Activated CD4-positive, alpha-beta T cell treated with anti-CD3 and anti-CD28 coated beads, Interleukin-2, amount 50 U/mL, for 1 hour (primary cell): ENCODE measurements at regions not wholly inside any gene's neighbourhood (a gene's known extent, or its start where the extent isn't known, plus 50 kb on each side); places are given as distances from the start of the nearest gene placed in this dataset.
"Not testable (repeated sequence)": the region's sequence is repeated elsewhere in the genome, so short reads cannot be mapped to it uniquely, and the experiment has no call there.

Source experiments
- DNase-seq: peaks from one replicate; pipeline ENCODE4 v3.0.0-alpha.2; 2020

- no peak for DNase-seq
Measured at GRCh38 chr19:29004796-29005195, 208.2 kb downstream of the UQCRFS1 start.

GRCh38 chr19:29003641-29004409 lies 209.1 kb downstream of the UQCRFS1 start:
- no peak for DNase-seq

GRCh38 chr19:29002336-29002735 lies 210.6 kb downstream of the UQCRFS1 start:
- no peak for DNase-seq

DNA sequence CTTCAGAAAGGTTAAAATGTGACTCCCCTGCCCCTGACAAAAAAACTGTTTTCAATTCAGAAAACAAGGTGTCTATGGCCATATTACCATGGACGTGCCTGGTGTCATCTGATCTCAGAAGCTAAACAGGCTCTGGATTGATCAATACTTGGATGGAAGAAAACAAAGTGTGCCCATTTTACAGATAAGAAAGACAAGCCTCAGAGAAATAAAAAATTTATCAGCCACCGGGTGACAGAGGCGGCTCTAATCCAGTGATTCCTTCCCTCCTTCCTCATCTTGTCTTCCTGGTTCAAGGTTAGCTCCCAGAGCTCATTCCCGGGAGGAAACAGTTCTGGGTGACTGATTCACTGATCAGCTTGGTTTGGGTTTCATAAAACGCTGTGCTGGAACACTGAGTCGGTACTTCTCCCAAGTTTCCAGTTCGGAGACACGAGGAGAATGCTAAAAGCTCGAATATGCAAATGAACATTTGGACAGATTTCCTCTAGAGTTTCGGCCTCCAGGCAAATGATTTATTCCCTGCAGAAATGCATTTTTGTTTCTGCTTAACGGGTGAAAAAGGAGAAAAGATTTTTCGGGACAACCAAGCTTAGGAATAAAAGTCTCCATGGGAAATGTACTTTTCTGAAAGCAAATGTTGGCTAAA lies 211.2 kb downstream of the UQCRFS1 start:
- DNase-seq, result no peak

DNA sequence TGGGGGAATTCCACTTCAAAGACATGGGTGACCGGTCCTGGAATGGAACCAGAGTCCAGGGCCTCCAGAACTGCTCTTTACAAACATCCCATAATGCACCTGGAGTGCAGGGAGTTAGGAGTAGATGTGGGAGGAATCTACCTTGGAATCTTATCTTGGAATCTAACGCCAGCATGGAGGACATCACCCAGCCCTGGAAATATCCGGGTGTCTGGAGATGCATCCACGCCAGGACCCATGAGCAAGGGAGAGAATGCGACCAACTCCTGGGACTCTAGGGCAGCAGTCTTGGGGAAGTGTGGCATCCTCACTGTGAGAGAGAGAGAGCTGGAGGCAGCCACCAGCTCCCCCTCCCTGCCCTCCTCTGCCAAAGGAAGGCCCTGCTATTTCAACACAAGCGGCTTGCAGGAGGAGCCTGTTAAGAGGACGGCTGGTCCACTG lies 211.8 kb downstream of the UQCRFS1 start:
- no peak for DNase-seq

- DNase-seq, result no peak
Measured at GRCh38 chr19:28999724-29000433, 213.1 kb downstream of the UQCRFS1 start.

DNA sequence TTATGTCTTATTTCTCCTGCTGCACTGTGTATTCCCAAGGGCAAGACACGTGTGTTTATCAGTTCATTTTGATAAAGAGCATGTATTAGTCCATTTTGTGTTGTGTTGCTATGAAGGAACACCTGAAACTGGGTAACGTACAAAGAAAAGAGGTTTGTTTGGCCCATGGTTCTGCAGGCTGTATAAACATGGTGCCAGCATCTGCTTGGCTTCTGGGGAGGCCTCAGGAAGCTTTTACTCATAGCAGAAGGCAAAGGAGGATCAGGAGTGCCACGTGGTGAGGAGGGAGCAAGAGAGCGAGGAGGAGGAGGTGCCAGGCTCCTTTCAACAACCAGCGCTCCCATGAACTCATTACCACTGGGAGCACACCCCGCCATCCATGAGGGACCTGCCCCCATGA lies 214.0 kb downstream of the UQCRFS1 start:
- no peak for DNase-seq

DNA sequence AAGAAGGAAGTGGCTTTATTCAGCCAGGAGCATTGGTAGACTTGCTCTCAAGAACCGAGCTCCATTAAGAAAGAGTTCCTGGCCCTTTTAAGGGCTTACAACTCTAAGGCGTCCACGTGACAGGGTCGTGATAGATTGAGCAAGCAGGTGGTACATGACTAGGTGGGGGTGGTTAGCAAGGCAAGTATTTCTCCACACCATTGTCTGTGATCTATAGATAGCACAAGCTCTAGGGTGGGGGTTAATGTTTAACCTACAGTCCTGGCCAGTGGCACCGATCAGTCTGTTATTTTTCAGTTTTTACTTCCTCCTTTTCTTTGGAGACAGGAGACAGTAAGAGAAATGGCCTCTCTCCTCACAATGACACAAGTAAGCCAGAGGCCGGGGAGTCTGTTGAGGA lies 215.1 kb downstream of the UQCRFS1 start:
- DNase-seq, result not testable (repeated sequence)

DNA sequence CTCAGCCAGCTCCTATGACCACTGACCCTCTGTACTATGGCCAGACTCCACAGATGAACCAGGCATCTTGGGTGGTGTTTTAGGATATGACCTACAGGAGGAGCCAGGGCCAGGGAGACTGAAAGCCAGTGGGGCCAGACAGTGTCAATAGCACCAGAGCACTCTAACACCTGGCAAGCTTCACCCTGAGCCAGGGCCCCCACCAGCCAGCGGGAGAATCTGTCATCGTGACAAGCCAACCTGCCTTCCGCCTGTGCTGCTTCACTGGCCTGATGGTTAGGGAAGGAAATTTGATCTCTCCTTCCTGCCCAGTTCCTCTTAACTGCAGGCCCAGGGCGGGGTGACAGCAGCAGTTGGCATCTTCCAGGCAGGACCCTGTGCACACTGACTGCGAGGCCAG lies 222.4 kb downstream of the UQCRFS1 start:
- DNase-seq, result no peak

GRCh38 chr19:28989739-28990138 lies 223.2 kb downstream of the UQCRFS1 start:
- no peak for DNase-seq

DNA sequence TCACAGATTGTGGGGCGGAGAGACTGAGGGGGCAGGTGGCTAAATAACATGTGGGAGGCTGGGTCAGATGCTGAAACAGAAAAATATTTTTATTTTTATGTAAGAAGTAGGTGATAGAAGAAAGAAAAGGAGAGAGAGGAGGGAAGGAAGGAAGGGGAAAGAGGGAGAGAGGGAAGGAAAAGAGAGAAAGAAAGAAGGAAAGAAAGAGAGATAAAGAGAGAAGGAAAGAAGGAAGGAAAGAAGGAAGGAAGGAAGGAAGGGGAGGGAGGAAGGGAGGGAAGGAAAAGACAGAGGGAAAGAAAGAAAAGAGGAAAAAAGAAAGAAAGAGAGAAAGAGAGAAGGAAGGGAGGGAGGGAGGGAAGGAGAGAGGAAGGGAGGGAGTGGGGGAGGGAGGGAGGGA lies 224.9 kb downstream of the UQCRFS1 start:
- DNase-seq, result no peak

DNA sequence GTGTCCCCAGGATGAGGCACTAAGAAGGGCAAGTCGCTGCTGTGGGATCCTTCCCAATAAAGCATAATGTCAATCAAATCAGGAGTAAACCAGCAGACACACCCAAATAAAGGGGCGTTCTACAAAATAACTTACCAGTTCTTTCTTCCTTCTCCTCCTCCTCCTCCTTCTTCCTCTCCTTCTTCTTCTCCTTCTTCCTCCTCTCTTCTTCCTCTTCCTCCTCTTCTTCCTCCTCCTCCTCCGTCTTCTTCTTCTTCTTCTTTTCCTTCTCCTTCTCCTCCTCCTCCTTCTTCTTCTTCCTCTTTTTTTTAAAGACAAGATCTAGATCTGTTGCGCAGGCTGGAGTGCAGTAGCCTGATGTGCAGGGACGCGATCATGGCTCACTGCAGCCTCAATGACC lies 225.8 kb downstream of the UQCRFS1 start:
- no peak for DNase-seq

- DNase-seq, result no peak
Measured at GRCh38 chr19:28985201-28985600, 227.8 kb downstream of the UQCRFS1 start.

DNA sequence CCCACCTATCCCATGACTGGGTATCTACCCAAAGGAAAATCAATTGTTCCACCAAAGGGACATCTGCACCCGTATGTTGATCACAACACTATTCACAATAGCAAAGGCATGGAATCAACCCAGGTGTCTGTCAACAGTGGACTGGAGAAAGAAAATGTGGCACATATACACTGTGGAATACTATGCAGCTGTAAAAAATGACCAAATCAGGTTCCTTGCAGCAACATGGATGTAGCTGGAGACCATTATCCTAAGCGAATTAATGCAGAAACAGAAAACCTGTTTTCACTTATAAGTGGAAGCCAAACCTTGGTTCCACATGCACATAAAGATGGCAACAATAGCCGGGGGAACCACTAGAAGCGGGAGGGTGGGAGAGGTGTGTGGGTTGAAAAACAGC lies 228.6 kb downstream of the UQCRFS1 start:
- DNase-seq, result no peak

DNA sequence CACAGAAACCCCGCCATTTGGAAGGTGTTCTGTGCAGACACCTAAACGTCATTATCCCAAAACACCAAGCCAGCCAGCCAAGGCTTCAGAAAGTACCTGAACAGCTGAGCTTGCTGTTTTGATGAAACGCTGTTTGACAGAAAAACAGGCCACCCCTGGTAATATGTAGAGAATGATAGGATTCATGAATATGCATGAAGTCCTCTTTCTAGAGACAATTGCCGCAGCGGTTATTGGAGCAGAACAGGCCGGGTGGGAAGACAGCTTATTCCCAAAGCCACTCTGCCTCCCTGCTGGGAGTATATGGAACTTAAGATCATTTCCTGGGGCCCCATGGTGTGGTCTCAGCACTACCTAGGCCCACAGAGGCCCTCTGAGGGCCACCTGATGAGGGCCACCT lies 229.5 kb downstream of the UQCRFS1 start:
- DNase-seq, result no peak

DNA sequence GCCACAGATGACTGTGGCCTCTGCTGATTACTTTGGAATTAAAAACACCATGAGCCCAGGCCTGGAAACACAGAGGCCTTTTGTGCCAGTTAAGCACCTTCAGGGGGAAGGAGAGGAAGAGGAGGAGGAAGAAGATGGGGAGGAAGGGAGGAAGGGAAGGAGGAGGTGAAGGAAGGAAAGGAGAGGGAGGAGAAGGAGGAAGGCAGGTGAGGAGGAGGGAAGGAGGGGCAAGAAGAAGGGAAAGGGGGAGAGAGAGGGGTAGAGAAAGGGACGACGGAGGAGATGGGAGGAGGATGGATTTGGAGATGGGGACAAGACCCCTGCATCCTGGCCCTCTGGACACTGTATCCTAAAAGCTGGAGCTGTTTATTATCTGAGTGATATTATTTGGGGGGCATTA lies 231.0 kb downstream of the UQCRFS1 start:
- no peak for DNase-seq

DNA sequence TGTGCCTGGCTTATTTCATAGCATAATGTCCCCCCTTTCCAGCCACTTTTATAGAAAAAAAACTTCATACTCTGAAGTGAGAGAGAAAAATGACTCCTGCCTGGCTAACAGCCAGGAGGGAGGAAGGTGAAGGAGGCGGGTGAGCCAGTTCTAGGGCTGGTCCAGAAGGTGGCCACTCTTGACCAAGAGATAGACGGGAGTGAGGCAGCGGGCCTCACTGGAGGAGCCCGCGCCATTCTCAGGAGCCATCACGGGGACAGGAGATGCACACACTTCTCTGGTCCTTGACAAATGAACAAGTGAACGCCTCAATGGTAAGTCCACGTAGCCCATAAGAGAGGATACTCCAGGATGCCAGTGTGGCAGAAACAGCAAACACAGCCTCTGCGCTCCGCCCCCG lies 231.4 kb downstream of the UQCRFS1 start:
- DNase-seq, result no peak

DNA sequence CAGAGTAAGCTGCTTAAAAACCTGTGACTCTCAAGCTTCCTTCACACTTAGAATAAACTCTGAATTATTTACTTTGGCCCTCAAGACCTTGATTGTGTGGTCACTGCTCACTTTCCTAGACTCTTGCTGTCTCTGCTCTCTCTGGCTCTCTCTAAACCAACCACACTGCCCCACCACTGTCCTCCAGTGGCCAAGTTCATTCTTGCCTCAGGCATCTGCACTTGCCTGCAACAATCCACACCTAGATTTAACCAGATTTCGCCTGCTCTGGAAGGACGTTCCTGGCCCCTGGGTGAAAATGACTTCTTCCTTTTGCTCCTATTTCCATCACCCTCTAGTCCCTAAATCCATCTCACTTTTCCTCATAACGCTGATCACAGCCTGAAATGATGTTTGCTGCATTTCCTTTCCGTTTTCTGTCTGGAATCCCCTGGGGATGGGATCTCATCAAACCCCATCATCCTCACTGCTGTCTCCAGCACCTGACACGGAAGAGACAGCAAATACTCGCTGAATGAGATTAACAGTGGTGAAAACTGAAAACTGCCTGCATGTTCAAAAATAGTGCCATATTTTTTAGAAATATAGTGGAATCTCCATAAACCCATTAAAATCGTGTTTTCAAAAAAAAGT lies 232.6 kb downstream of the UQCRFS1 start:
- DNase-seq, result no peak

DNA sequence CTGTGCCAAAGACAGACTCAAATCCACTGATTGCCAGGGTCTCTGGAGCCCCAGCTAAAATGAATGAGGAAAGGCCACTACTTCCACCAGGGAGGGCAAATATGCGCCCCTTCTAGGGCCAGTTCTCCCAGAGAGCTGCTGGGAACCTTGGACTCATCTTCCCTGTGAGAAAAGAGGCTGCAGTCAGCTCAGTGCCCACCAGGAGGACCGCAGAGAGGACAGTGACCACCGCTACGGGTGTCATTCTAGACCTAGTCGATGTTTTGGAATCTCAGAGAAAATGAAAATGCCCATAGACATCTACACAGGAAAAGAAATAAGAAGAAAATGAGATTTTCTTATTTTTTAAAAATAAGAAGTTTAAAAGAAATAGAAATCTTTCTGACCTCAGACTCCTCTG lies 235.1 kb downstream of the UQCRFS1 start:
- no peak for DNase-seq

- DNase-seq, result no peak
Measured at GRCh38 chr19:28972058-28972852, 240.7 kb downstream of the UQCRFS1 start.

- no peak for DNase-seq
Measured at GRCh38 chr19:28971513-28971912, 241.4 kb downstream of the UQCRFS1 start.

GRCh38 chr19:28971049-28971448 lies 241.9 kb downstream of the UQCRFS1 start:
- DNase-seq, result no peak

DNA sequence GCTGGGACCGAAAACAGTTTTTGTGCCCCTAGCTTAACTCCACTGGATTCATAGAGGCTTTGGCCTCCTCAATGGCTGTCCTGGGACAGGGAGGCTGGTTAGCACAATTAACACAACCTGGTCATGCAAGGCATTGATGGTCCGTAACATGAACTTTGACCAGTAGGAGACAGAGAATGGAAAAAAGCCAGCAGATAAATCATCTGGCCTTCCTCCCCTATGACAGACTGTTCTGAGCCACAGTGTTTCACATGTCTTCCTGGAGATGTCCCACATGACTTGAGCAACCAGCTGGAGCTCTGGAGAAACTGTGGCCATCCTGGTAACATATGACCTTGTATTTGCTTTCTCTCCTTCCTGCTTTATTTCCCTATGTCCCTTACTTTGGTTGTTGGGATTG lies 244.2 kb downstream of the UQCRFS1 start:
- no peak for DNase-seq
